SK-MEL-5 (cell line): ENCODE measurements at regions not wholly inside any gene's neighbourhood (a gene's known extent, or its start where the extent isn't known, plus 50 kb on each side); places are given as distances from the start of the nearest gene placed in this dataset.
"Not testable (repeated sequence)": the region's sequence is repeated elsewhere in the genome, so short reads cannot be mapped to it uniquely, and the experiment has no call there.

Experiments
- DNase-seq: peaks from one replicate; pipeline ENCODE4 v3.0.0-alpha.2; 2016; ENCODE audit warnings: low read depth, low spot score
- in situ Hi-C: cut with HindIII; loops from 2 replicates; pipeline ENCODE4 v1.10.0; 2016; ENCODE audit warnings: low sequenced_read_pairs, high pct_unique_total_duplicates, low pct_unique_long_range_greater_than_20kb

DNA sequence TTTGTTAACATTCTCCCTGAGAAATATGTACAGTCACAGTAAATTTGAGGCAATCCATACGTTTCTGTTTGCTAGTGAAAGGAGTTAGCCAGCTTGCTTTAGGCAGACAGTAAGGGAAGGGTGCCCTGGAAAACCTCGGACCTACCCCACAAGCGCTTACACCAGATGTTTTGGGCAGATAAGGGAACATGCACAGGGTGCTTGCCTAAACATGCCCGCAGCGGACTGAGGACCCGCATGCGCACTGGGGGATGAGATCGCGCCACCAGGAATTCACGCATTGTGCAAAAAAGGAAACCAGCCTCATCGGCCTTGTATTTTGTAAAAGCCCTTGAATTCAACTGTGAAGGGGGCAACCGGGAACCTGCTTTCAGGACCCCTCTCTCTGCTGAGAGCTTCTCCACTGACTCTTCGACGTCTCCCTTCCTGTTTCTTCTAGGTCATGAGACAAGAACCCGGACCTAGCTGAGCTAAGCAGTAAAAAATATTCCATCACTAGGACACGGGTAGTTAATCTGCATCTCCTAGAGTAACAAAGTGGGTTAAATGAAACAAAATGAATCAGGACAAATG, 1399.2 kb upstream of the ATXN8OS start:
- in situ Hi-C loops: no loop called here
- no peak for DNase-seq

DNA sequence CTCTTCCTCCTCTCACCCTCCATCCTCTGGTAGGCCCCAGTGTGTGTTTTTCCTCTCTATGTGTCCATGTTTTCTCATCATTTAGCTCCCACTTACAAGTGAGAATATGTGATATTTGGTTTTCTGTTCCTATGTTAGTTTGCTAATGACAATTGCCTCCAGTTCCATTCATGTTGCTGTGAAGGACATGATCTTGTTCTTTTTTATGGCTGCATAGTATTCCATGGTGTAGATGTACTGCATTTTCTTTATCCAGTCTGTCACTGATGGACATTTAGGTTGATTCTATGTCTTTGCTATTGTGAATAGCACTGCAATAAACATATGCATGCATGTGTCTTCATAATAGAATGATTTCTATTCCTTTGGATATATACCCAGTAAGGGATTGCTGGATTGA, 1401.6 kb upstream of the ATXN8OS start:
- in situ Hi-C loops, DNase-seq: not testable (repeated sequence)

DNA sequence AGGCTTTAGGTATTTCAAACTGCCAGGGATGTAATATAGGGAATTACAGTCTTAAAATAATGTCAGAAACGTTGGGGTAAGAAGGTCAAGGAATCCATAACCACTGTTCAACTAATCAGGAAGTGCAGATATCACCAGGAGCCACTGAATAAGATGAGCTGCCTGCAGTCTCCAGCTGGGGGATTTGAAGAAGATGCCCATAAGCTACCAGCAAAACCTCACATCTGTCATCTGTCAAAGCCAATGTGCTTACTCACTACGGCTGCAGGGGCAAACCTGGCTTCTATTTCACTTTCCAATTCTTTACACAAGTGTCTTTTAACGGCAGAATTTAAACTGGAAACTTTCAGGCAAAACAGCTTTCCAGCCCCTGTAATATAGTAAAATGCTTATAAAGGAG, 1410.1 kb upstream of the ATXN8OS start:
- DNase-seq: no peak
- in situ Hi-C loops: no loop called here

DNA sequence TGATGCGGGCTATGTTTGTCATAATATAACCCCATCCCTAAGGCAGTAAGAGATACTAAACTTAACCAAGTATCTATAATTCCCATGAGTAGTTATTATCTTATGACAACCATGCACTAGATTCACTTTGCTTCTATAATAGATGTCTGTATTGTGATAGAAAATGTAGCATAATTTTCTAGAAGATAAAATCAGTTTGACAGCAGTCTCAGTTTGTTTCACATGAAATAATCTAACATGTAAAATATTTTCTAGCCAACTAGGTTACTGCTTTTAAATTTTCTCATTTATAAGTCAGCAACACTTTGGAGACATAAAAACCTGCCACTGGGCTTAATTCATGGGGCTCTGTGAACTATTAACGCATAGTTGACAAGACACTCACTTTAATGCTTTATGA, 1410.7 kb upstream of the ATXN8OS start:
- in situ Hi-C loops: no loop called here
- DNase-seq: no peak

DNA sequence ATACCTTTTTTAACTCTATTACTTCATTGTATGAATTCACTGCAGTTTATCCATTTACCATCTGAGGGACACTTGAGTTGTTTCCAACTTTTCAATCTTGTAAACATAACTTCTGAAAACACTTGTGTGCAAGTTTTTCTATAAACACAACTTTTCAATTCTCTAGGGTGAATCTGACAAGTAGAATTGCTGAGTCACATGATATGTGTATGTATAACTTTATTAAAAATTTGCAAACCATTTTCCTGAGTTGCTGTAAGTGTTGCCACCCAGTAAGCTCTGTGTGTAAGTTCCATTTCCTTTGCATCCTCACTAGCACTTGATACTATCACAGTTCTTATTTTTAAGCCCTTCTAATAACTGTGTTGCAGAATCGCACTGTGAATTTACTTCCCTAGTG, 1415.6 kb upstream of the ATXN8OS start:
- DNase-seq: no peak
- in situ Hi-C loops: no loop called here

DNA sequence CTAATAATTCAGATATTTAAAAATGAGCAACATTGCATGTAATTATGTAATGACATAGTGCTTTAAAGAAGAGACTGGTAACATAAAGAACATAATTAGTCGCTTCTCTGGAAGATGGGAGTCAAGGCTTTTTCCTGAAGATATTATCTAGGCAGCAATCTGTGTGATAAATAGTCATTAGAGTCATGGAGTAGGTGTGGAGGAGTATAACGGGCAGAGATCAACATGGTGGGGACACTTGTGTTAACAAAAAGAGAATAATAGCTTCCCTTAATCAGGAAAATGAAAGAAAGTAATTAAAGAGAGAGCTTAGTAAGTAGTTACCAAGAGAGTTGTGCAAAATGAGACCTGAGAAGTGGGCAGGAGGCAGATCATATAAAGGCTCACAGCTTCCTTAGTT, 1417.1 kb upstream of the ATXN8OS start:
- in situ Hi-C loops: no loop called here
- DNase-seq: no peak

DNA sequence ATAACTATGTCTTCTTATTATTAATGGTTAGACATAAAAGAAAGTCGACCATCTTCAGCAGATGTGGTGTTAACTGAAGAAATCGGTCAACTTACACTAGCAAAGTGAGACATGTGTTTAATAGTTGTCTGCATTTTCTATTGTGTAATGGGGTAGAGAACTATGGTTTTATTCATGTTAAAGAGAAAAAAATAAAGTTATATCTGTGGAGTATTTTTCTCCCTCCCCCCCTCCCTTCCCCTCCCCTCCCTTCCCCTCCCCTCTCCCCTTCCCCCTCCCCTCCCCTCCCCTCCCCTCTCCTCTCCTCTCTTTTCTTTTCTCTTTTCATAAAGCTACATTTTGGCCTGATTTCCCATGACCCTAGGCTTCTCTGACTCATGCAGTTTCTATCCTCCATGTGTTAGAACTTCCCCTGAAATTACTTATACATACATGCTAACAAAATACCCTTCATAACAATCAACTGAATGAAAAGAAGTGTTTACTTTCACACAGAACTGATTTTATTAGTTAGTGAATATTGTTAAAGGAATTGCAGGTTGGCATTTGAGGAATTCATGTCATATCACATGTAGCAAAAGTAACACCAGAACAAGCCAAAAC, 1431.0 kb upstream of the ATXN8OS start:
- in situ Hi-C loops: no loop called here
- no peak for DNase-seq

DNA sequence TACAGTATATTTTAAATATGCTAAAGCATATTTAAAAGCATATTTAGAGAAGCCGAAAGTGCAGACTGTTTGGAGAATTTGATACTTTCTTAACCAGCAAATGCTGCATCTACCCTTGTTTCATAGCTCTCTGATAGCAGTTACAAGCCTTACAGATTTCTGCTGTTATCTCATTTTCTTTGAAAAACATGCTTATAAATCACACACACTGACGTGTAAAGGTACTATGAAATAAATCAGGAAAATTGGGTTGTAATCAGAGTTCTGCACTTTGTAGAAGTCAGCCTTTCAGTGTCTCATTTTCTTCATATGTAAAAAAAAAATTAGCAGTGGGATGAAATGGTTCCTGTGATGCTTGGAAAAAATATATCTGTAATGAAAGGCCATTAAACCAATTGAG, 1432.4 kb upstream of the ATXN8OS start:
- DNase-seq: no peak
- in situ Hi-C loops: no loop called here

DNA sequence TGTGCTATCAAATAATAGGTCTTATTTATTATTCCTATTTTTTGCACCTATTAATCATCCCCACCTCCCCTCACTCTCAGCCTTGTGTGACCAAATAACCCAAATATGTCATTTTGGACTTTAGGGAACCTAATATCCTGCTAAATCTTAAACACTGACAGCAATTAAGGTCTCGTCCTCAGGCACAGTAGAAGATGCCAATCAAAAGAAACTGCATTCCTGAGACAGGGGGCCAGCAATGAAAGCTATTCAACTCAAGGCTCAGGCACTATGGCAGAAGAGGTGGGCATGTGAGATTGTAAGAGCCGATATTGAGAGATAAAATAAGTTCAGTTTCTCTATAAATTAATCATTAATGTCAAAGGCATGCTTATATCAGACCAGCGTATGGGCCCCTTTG, 1437.7 kb upstream of the PCDH9 start:
- in situ Hi-C loops: no loop called here
- DNase-seq: no peak

DNA sequence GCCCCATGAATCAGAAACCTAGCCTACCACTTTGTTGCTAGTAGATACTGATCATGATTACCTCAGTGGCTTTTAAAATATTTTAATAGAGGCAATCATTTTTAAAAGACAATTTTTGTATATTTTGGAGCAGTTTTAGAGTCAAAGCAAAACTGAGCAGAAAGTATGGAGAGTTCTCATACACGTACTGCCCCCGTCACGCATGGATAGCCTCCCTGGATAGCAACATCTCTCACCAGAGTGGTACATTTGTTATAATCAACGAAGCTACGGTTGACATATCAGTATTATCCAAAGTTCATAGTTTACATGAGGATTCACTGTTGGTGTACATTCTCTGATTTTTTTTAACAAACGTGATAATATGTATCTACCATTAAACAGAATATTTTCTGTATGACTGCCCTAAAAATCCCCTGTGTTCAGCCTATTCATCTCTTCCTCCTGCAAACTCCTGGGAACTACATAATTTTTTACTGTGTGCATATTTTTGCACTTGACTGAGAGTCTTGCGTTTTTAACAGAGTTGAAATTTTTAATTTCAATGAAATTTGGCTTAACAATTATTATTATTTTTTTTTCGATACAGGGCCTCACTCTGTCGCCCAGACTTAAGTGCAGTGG, 1436.8 kb upstream of the PCDH9 start:
- in situ Hi-C loops: no loop called here
- no peak for DNase-seq

DNA sequence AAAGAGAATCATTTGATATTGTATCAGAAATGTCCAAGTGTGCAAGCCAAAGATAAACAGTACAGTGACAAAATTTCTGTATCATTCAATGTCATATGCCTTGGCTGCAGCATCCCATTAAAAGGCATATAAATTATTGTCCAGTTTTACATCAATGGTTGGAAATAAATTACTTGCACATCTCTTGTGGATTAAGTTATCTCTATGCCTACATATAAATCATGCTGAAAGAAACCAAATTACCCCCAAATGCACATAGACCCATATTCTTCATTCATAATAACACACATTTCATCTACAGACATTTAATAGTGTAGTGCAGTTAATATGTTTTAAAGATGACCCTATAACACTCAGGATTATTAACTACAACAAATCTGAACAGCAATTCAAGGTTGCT, 1415.7 kb upstream of the PCDH9 start:
- no peak for DNase-seq
- in situ Hi-C loops: no loop called here

DNA sequence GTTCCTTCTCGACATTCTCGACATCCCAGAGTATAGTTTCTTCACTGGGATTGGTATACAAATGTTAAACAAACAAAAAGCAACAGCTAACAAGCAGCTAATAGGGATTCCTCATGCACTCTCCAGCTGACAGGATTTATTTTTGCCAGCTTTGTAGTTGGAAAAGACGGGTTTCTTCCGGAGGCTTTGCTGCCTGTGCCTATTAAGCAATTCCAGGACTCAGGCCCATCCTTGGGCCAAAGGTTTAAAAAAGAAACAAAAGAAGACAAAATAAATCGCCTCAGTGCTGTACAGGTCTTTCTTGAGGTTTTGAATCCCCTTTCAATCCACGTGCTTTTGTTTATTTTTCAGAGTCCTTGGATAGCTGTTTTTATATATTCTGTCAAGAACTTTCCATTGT, 1414.5 kb upstream of the PCDH9 start:
- no peak for DNase-seq
- in situ Hi-C loops: no loop called here

DNA sequence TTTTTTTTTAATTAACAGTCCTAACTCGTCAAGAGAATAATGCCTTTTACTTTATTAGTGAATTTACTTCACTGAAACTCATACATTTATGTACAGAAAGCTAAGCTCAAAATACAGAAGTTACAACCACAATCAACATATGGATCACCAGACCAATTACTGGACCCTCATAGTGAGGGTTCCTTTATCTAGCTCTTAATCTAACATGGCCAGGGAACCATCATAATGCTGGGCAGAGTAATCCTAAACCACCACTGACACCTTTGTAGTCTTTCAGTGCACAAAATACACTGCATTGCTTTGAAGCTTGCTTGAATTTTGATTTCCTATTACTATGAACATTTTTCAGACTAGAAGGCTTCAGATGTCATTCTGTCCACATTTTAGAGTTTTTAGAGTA, 1406.6 kb upstream of the PCDH9 start:
- DNase-seq: no peak
- in situ Hi-C loops: no loop called here

DNA sequence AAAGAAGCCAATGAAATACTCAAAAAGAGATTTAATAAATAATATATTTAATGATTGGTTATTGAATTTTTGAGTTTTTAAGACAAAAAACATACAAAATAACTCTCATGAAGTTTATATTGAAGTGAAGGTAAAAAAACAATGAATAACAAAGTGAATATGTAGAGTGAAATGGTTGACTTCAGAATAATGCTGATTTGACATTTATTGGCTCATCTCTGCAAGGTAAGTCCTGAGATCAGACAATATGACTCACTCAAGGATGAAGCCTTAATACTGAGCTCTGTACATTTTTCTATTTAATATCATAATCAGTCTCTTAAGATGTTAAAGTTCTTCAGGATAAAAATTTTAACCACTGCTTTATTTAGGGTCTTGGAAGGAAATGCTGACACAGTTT, 1398.9 kb upstream of the PCDH9 start:
- DNase-seq: no peak

DNA sequence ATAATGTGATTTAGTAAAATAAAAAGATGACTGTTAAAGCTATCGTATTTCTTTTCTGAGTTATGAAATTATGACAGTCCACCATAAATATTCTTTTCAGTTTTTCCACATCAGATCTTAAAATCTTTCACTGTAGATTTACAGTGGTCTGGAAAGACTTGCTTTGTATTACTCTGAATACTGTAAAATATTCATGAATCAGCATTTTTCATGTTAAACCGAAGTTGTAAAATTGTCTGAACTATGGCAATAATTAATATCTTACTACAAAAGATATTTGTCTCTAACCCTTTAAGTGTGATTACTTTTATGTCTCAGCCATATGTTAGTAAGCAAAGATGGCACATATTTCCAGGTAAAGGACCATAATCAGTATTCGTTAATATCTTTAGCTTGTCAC, 1397.2 kb upstream of the PCDH9 start:
- in situ Hi-C loops: no loop called here
- no peak for DNase-seq

More for the DNA sequence above, 1398.9 kb upstream of the PCDH9 start:
- in situ Hi-C loops: no loop called here

DNA sequence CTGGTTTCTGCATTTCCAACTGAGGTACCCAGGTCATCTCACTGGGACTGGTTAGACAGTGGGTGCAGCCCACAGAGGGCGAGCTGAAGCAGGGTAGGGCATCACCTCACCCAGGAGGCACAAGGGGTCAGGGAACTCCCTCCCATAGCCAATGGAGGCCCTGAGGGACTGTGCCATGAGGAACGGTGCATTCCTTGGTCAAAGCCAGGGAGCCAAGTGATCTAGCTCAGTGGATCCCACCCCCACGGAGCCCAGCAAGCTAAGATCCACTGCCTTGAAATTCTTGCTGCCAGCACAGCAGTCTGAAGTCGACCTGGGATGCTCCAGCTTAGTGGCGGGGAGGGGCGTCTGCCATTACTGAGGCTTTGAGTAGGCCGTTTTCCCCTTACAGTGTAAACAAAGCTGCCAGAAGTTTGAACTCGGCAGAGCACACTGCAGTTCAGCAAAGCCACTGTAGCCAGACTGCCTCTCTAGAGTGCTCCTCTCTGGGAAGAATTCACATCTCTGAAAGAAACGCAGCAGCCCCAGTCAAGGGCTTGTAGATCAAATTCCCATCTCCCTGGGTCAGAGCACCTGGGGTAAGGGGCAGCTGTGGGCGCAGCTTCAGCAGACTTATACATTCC, 1386.6 kb upstream of the PCDH9 start:
- DNase-seq: no peak
- in situ Hi-C loops: no loop called here

DNA sequence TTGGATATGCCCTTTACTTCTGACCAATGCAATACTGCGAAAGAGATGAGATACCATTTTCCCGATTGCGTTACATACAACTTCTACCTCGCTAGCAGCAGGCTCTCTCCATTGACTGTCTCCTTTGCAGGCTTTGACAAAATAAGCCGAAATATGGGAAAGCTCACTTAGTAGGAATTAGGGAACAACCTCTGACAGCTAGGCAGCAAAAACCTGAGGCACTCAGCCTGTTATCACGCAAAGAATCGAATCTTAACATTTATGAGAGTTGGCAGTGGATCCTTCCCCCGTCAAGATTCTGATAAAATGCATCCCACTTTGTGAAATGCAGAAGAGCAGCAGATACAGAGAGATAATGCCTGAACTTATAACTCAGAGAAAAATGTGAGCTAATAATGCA, 1379.5 kb upstream of the PCDH9 start:
- DNase-seq: no peak
- in situ Hi-C loops: no loop called here

DNA sequence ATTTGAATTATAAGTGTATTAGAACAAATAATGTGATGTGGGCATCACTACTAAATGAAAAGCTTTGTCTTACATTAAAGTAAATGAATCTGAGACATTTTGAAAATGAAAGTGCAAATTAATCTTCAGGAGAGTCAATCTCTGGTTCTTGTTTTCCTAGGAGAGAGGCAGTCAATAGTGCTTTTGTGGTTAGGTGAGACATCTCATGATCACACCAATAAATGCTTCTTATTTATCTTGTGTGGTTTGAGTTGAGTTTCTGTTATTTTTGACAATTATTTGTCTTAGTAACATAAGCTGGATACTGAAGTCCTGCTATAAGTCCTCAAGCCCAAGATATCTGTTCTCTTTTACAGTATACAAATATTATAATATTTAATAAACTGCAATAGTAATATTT, 1378.0 kb upstream of the PCDH9 start:
- in situ Hi-C loops: no loop called here
- DNase-seq: peak; percentile 28

DNA sequence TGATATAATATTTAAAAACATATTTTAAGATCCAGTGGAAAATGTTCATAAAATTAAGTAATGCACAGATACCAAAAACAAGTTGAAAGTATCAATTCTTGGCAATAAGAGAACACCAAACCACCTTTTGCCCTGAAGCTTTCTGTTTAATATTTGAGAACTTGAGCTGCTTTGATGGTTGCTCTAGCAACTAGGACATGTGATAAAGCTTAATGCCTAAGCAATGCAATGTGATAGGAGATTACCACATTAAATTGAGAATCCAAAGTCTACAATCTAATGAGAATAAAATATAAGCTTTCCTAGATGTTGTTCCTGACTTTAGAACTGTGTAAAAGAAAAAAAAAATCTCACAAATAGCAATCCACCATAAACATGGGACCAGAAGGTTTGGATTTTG, 1367.5 kb upstream of the PCDH9 start:
- DNase-seq: peak; percentile 10
- in situ Hi-C loops: no loop called here
